ENCODE measurements at regions not wholly inside any gene's neighbourhood (a gene's known extent, or its start where the extent isn't known, plus 50 kb on each side); places are given as distances from the start of the nearest gene placed in this dataset.

- no peaks in the 10 kb centered on the region for H3K9me3 ChIP-seq (ENCODE audit: control insufficient read depth, insufficient read depth, low read length)
- H3K27ac ChIP-seq (ENCODE audit: low read length), result no peak overlapping the region
- no peaks in the 10 kb centered on the region for H3K27me3 ChIP-seq (ENCODE audit: control insufficient read depth, insufficient read depth, low read length)
- WGBS (ENCODE audit: insufficient coverage, insufficient read length), result no CpG with 5 or more reads among the region's 8 CpGs
- no peak for DNase-seq (ENCODE audit: low read depth, low spot score)
- H3K4me3 ChIP-seq (ENCODE audit: low read length), result no peak overlapping the region
- H3K36me3 ChIP-seq (ENCODE audit: control insufficient read depth, insufficient read depth, low read length), result no peaks in the 10 kb centered on the region
- no peaks in the 10 kb centered on the region for H3K4me1 ChIP-seq (ENCODE audit: control insufficient read depth, insufficient read depth, low read length)
These were observed 498.6 kb downstream of the TXNL1 start for GRCh38 chr18:56139792-56140254.

- Histone ChIP-seq H3K27me3 (ENCODE audit: control insufficient read depth, insufficient read depth, low read length) (no peaks in the 10 kb centered on the region), H3K36me3 (ENCODE audit: control insufficient read depth, insufficient read depth, low read length) (no peaks in the 10 kb centered on the region), H3K27ac (ENCODE audit: low read length) (no peak overlapping the region), H3K4me1 (ENCODE audit: control insufficient read depth, insufficient read depth, low read length) (no peaks in the 10 kb centered on the region), H3K9me3 (ENCODE audit: control insufficient read depth, insufficient read depth, low read length) (no peaks in the 10 kb centered on the region), H3K4me3 (ENCODE audit: low read length) (no peak overlapping the region)
- no peak for DNase-seq (ENCODE audit: low read depth, low spot score)
These were observed 499.0 kb downstream of the TXNL1 start for GRCh38 chr18:56139372-56139771.

- no peak for DNase-seq (ENCODE audit: low read depth, low spot score)
- Histone ChIP-seq H3K27me3 (ENCODE audit: control insufficient read depth, insufficient read depth, low read length) (no peaks in the 10 kb centered on the region), H3K27ac (ENCODE audit: low read length) (no peak overlapping the region), H3K4me1 (ENCODE audit: control insufficient read depth, insufficient read depth, low read length) (no peaks in the 10 kb centered on the region), H3K9me3 (ENCODE audit: control insufficient read depth, insufficient read depth, low read length) (no peaks in the 10 kb centered on the region), H3K36me3 (ENCODE audit: control insufficient read depth, insufficient read depth, low read length) (no peaks in the 10 kb centered on the region), H3K4me3 (ENCODE audit: low read length) (no peak overlapping the region)
- WGBS (ENCODE audit: insufficient coverage, insufficient read length), result no CpG with 5 or more reads among the region's 2 CpGs
These were observed 502.3 kb downstream of the TXNL1 start for GRCh38 chr18:56136105-56136504.

GRCh38 chr18:56130481-56130880 lies 507.9 kb downstream of the TXNL1 start:
- DNase-seq (ENCODE audit: low read depth, low spot score), result no peak
- Histone ChIP-seq H3K9me3 (ENCODE audit: control insufficient read depth, insufficient read depth, low read length) (no peaks in the 10 kb centered on the region), H3K4me3 (ENCODE audit: low read length) (no peak overlapping the region), H3K4me1 (ENCODE audit: control insufficient read depth, insufficient read depth, low read length) (no peaks in the 10 kb centered on the region), H3K27ac (ENCODE audit: low read length) (no peak overlapping the region), H3K36me3 (ENCODE audit: control insufficient read depth, insufficient read depth, low read length) (no peaks in the 10 kb centered on the region), H3K27me3 (ENCODE audit: control insufficient read depth, insufficient read depth, low read length) (no peaks in the 10 kb centered on the region)
- 100% methylated on average over 1 of the region's 2 CpGs for WGBS (ENCODE audit: insufficient coverage, insufficient read length)

GRCh38 chr18:56128153-56128791 lies 510.1 kb downstream of the TXNL1 start:
- DNase-seq (ENCODE audit: low read depth, low spot score), result no peak
- WGBS (ENCODE audit: insufficient coverage, insufficient read length), result no CpG with 5 or more reads among the region's 2 CpGs
- Histone ChIP-seq H3K27me3 (ENCODE audit: control insufficient read depth, insufficient read depth, low read length) (no peaks in the 10 kb centered on the region), H3K4me1 (ENCODE audit: control insufficient read depth, insufficient read depth, low read length) (no peaks in the 10 kb centered on the region), H3K27ac (ENCODE audit: low read length) (no peak overlapping the region), H3K9me3 (ENCODE audit: control insufficient read depth, insufficient read depth, low read length) (no peaks in the 10 kb centered on the region), H3K4me3 (ENCODE audit: low read length) (no peak overlapping the region), H3K36me3 (ENCODE audit: control insufficient read depth, insufficient read depth, low read length) (no peaks in the 10 kb centered on the region)

GRCh38 chr18:56127322-56128099 lies 510.9 kb downstream of the TXNL1 start:
- DNase-seq (ENCODE audit: low read depth, low spot score), result no peak
- Histone ChIP-seq H3K27ac (ENCODE audit: low read length) (no peak overlapping the region), H3K4me3 (ENCODE audit: low read length) (no peak overlapping the region), H3K27me3 (ENCODE audit: control insufficient read depth, insufficient read depth, low read length) (no peaks in the 10 kb centered on the region), H3K36me3 (ENCODE audit: control insufficient read depth, insufficient read depth, low read length) (no peaks in the 10 kb centered on the region), H3K9me3 (ENCODE audit: control insufficient read depth, insufficient read depth, low read length) (no peaks in the 10 kb centered on the region), H3K4me1 (ENCODE audit: control insufficient read depth, insufficient read depth, low read length) (no peaks in the 10 kb centered on the region)
- WGBS (ENCODE audit: insufficient coverage, insufficient read length), result no CpG with 5 or more reads among the region's 5 CpGs

GRCh38 chr18:56124186-56124585 lies 514.2 kb downstream of the TXNL1 start:
- Histone ChIP-seq H3K27me3 (ENCODE audit: control insufficient read depth, insufficient read depth, low read length) (no peaks in the 10 kb centered on the region), H3K27ac (ENCODE audit: low read length) (no peak overlapping the region), H3K9me3 (ENCODE audit: control insufficient read depth, insufficient read depth, low read length) (no peaks in the 10 kb centered on the region), H3K4me1 (ENCODE audit: control insufficient read depth, insufficient read depth, low read length) (no peaks in the 10 kb centered on the region), H3K4me3 (ENCODE audit: low read length) (no peak overlapping the region), H3K36me3 (ENCODE audit: control insufficient read depth, insufficient read depth, low read length) (no peaks in the 10 kb centered on the region)
- WGBS (ENCODE audit: insufficient coverage, insufficient read length), result no CpG with 5 or more reads among the region's 2 CpGs
- no peak for DNase-seq (ENCODE audit: low read depth, low spot score)

GRCh38 chr18:56121669-56122068 lies 516.7 kb downstream of the TXNL1 start:
- H3K9me3 ChIP-seq (ENCODE audit: control insufficient read depth, insufficient read depth, low read length), result no peaks in the 10 kb centered on the region
- no peaks in the 10 kb centered on the region for H3K27me3 ChIP-seq (ENCODE audit: control insufficient read depth, insufficient read depth, low read length)
- no CpG with 5 or more reads among the region's 1 CpG for WGBS (ENCODE audit: insufficient coverage, insufficient read length)
- H3K4me3 ChIP-seq (ENCODE audit: low read length), result no peak overlapping the region
- H3K4me1 ChIP-seq (ENCODE audit: control insufficient read depth, insufficient read depth, low read length), result no peaks in the 10 kb centered on the region
- DNase-seq (ENCODE audit: low read depth, low spot score), result no peak
- H3K36me3 ChIP-seq (ENCODE audit: control insufficient read depth, insufficient read depth, low read length), result no peaks in the 10 kb centered on the region
- no peak overlapping the region for H3K27ac ChIP-seq (ENCODE audit: low read length)

GRCh38 chr18:56120782-56121181 lies 517.6 kb downstream of the TXNL1 start:
- no peaks in the 10 kb centered on the region for H3K27me3 ChIP-seq (ENCODE audit: control insufficient read depth, insufficient read depth, low read length)
- no peaks in the 10 kb centered on the region for H3K4me1 ChIP-seq (ENCODE audit: control insufficient read depth, insufficient read depth, low read length)
- H3K27ac ChIP-seq (ENCODE audit: low read length), result no peak overlapping the region
- H3K36me3 ChIP-seq (ENCODE audit: control insufficient read depth, insufficient read depth, low read length), result no peaks in the 10 kb centered on the region
- no peaks in the 10 kb centered on the region for H3K9me3 ChIP-seq (ENCODE audit: control insufficient read depth, insufficient read depth, low read length)
- no peak overlapping the region for H3K4me3 ChIP-seq (ENCODE audit: low read length)
- DNase-seq (ENCODE audit: low read depth, low spot score), result no peak
- WGBS (ENCODE audit: insufficient coverage, insufficient read length), result no CpG with 5 or more reads among the region's 3 CpGs

GRCh38 chr18:56119681-56120080 lies 518.7 kb downstream of the TXNL1 start:
- WGBS (ENCODE audit: insufficient coverage, insufficient read length), result no CpG with 5 or more reads among the region's 4 CpGs
- H3K36me3 ChIP-seq (ENCODE audit: control insufficient read depth, insufficient read depth, low read length), result no peaks in the 10 kb centered on the region
- H3K4me3 ChIP-seq (ENCODE audit: low read length), result no peak overlapping the region
- H3K27me3 ChIP-seq (ENCODE audit: control insufficient read depth, insufficient read depth, low read length), result no peaks in the 10 kb centered on the region
- H3K27ac ChIP-seq (ENCODE audit: low read length), result no peak overlapping the region
- H3K4me1 ChIP-seq (ENCODE audit: control insufficient read depth, insufficient read depth, low read length), result no peaks in the 10 kb centered on the region
- DNase-seq (ENCODE audit: low read depth, low spot score), result no peak
- no peaks in the 10 kb centered on the region for H3K9me3 ChIP-seq (ENCODE audit: control insufficient read depth, insufficient read depth, low read length)

GRCh38 chr18:56118422-56118821 lies 520.0 kb downstream of the TXNL1 start:
- no peak for DNase-seq (ENCODE audit: low read depth, low spot score)
- no peak overlapping the region for H3K27ac ChIP-seq (ENCODE audit: low read length)
- H3K4me1 ChIP-seq (ENCODE audit: control insufficient read depth, insufficient read depth, low read length), result no peaks in the 10 kb centered on the region
- no peaks in the 10 kb centered on the region for H3K36me3 ChIP-seq (ENCODE audit: control insufficient read depth, insufficient read depth, low read length)
- H3K27me3 ChIP-seq (ENCODE audit: control insufficient read depth, insufficient read depth, low read length), result no peaks in the 10 kb centered on the region
- H3K9me3 ChIP-seq (ENCODE audit: control insufficient read depth, insufficient read depth, low read length), result no peaks in the 10 kb centered on the region
- WGBS (ENCODE audit: insufficient coverage, insufficient read length), result no CpG with 5 or more reads among the region's 2 CpGs
- no peak overlapping the region for H3K4me3 ChIP-seq (ENCODE audit: low read length)
